ENCODE measurements at regions not wholly inside any gene's neighbourhood (a gene's known extent, or its start where the extent isn't known, plus 50 kb on each side); places are given as distances from the start of the nearest gene placed in this dataset.

GRCh38 chr18:22856870-22857269, 76.3 kb upstream of the RBBP8 start:
- no peak for DNase-seq (ENCODE audit: low spot score)
- no peak for TF ChIP-seq CTCF (IDR thresholded peaks at IDR 0.05; ENCODE audit: extremely low read depth, insufficient read depth, missing control alignments)
- in situ Hi-C loops (cut with MboI; ENCODE audit: low pct_unique_long_range_greater_than_20kb, low sequenced_read_pairs, unreplicated experiment), result no loop called here

GRCh38 chr18:22858121-22858520, 75.0 kb upstream of the RBBP8 start:
- TF ChIP-seq CTCF (IDR thresholded peaks at IDR 0.05; ENCODE audit: extremely low read depth, insufficient read depth, missing control alignments), result no peak
- in situ Hi-C loops (cut with MboI; ENCODE audit: low pct_unique_long_range_greater_than_20kb, low sequenced_read_pairs, unreplicated experiment), result no loop called here

GRCh38 chr18:22860807-22861206, 72.3 kb upstream of the RBBP8 start:
- no peak for DNase-seq (ENCODE audit: low spot score)
- in situ Hi-C loops (cut with MboI; ENCODE audit: low pct_unique_long_range_greater_than_20kb, low sequenced_read_pairs, unreplicated experiment), result no loop called here
- no peak for TF ChIP-seq CTCF (IDR thresholded peaks at IDR 0.05; ENCODE audit: extremely low read depth, insufficient read depth, missing control alignments)

More at GRCh38 chr18:22858121-22858520, 75.0 kb upstream of the RBBP8 start:
- DNase-seq (ENCODE audit: low spot score), result no peak

GRCh38 chr18:22865354-22866116, 67.6 kb upstream of the RBBP8 start:
- no peak for TF ChIP-seq CTCF (IDR thresholded peaks at IDR 0.05; ENCODE audit: extremely low read depth, insufficient read depth, missing control alignments)
- DNase-seq (ENCODE audit: low spot score), result no peak
- in situ Hi-C loops (cut with MboI; ENCODE audit: low pct_unique_long_range_greater_than_20kb, low sequenced_read_pairs, unreplicated experiment), result no loop called here

GRCh38 chr18:22868831-22869230, 64.3 kb upstream of the RBBP8 start:
- TF ChIP-seq CTCF (IDR thresholded peaks at IDR 0.05; ENCODE audit: extremely low read depth, insufficient read depth, missing control alignments), result no peak
- in situ Hi-C loops (cut with MboI; ENCODE audit: low pct_unique_long_range_greater_than_20kb, low sequenced_read_pairs, unreplicated experiment), result no loop called here
- DNase-seq (ENCODE audit: low spot score), result no peak

GRCh38 chr18:22871809-22872525, 61.2 kb upstream of the RBBP8 start:
- TF ChIP-seq CTCF (IDR thresholded peaks at IDR 0.05; ENCODE audit: extremely low read depth, insufficient read depth, missing control alignments), result no peak
- DNase-seq (ENCODE audit: low spot score), result no peak
- in situ Hi-C loops (cut with MboI; ENCODE audit: low pct_unique_long_range_greater_than_20kb, low sequenced_read_pairs, unreplicated experiment), result no loop called here
